ENCODE measurements at regions not wholly inside any gene's neighbourhood (a gene's known extent, or its start where the extent isn't known, plus 50 kb on each side); places are given as distances from the start of the nearest gene placed in this dataset.

DNA sequence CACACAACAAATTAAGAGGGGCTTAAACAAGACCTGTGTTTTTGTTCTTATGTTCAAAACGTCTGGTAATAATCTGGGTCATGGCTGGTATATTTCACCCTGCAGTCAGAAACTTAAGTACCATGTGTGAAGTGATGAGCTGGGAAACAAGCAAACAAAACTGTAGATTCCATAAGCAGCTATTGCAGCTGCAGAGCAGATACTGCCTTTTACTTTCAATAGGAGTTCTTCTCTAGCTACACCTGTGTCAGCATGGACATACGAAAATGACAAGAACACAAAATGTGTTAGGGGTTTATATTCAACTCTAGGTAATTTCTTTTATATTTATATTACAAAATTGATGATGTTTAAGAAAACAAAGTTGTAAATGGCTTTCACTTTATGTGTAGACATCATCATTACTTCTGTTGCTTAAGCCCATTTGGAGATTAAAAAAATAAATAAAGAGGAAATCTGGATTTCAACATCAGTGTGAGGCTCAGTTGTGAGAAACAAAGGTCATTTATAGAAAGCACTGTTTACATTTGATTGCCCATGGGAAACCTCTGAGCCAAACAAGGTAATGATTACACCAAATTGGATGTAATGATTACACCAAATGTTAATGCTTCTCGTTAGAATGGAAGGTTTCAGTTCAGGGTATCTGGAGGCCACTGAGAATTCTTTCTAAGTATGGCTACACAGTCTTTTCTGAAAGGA, 451.0 kb upstream of the SLC10A2 start:
- no peak overlapping the region for H2AFZ ChIP-seq (ENCODE audit: low read length)
- no peak overlapping the region for H3K9ac ChIP-seq (ENCODE audit: insufficient read depth, low read length)
- no peaks in the 10 kb centered on the region for H3K9me3 ChIP-seq (ENCODE audit: control insufficient read depth, insufficient read depth, low read depth, low read length)
- no peak for TF ChIP-seq EZH2 (IDR thresholded peaks at IDR 0.05; ENCODE audit: low read length, missing control alignments)
- TF ChIP-seq, protein P1, sequence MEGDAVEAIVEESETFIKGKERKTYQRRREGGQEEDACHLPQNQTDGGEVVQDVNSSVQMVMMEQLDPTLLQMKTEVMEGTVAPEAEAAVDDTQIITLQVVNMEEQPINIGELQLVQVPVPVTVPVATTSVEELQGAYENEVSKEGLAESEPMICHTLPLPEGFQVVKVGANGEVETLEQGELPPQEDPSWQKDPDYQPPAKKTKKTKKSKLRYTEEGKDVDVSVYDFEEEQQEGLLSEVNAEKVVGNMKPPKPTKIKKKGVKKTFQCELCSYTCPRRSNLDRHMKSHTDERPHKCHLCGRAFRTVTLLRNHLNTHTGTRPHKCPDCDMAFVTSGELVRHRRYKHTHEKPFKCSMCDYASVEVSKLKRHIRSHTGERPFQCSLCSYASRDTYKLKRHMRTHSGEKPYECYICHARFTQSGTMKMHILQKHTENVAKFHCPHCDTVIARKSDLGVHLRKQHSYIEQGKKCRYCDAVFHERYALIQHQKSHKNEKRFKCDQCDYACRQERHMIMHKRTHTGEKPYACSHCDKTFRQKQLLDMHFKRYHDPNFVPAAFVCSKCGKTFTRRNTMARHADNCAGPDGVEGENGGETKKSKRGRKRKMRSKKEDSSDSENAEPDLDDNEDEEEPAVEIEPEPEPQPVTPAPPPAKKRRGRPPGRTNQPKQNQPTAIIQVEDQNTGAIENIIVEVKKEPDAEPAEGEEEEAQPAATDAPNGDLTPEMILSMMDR (conservative IDR thresholded peaks at IDR 0.05 in 1 of 2, IDR thresholded peaks at IDR 0.05 in 1 of 2; ENCODE audit: low read depth in 1 of 2, low read length in 2 of 2), result no peak
- H3K27me3 ChIP-seq (ENCODE audit: control insufficient read depth, insufficient read depth, low read length), result no peaks in the 10 kb centered on the region
- H3K4me1 ChIP-seq (ENCODE audit: control insufficient read depth, extremely low read depth, insufficient read depth, low read length), result no peaks in the 10 kb centered on the region
- no peak overlapping the region for H3K4me2 ChIP-seq (ENCODE audit: extremely low read depth, insufficient read depth, low read length)
- no peaks in the 10 kb centered on the region for H3K79me2 ChIP-seq (ENCODE audit: control insufficient read depth, insufficient read depth, low read length)
- H4K20me1 ChIP-seq (ENCODE audit: control insufficient read depth, extremely low read depth, insufficient read depth, low read length), result no peaks in the 10 kb centered on the region
- H3K4me3 ChIP-seq (replicated peaks in 1 of 4; ENCODE audit: control extremely low read depth in 1 of 4, insufficient read depth in 1 of 4, low read depth in 3 of 4, low read length in 4 of 4), result no peak overlapping the region
- no peak overlapping the region for H3K27ac ChIP-seq (ENCODE audit: insufficient read depth, low read length)
- H3K36me3 ChIP-seq (ENCODE audit: control insufficient read depth, insufficient read depth, low read length), result no peaks in the 10 kb centered on the region
- DNase-seq (ENCODE audit: low read depth in 2 of 2), result peak in 1 of 2 donors; percentile 2

DNA sequence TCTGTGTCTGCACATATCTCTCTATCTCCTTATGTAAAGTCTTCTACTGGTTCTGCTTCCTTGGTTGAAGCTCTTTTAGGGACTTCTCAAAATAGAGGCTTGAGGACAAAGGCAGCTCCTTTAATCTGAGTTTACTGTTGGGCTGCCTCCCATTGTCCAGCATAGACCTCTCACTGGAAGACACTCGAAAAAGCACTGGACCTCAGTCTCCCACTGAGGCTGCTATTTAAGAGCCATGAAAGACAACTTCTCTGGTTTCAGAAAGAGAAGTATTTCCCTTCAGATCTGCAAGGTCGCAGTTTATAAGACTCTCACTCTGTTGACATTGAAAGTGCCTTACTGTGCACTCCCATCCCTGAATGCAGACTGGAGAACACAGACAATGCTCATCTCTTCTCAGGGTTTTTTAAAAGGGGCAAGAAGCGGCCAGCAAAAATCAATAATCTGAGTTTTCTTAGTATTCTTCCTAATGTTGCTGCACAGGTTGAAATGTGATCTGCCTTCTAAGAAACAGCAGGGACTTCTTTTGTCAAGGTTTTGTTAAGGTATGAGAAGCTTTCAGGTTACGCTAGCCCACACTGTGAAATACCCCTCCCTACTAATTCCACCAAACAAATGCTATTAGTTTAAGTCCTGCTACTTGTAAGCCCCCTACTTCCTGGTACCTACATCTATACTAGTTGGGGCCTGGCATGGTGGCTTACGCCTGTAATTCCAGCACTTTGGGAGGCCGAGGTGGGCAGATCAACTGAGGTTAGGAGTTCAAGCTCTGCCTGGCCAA, 450.0 kb upstream of the SLC10A2 start:
- no peaks in the 10 kb centered on the region for H3K79me2 ChIP-seq (ENCODE audit: control insufficient read depth, insufficient read depth, low read length)
- no peaks in the 10 kb centered on the region for H3K9me3 ChIP-seq (ENCODE audit: control insufficient read depth, insufficient read depth, low read depth, low read length)
- no peak overlapping the region for H2AFZ ChIP-seq (ENCODE audit: low read length)
- no peak overlapping the region for H3K4me2 ChIP-seq (ENCODE audit: extremely low read depth, insufficient read depth, low read length)
- no peak overlapping the region for H3K4me3 ChIP-seq (replicated peaks in 1 of 4; ENCODE audit: control extremely low read depth in 1 of 4, insufficient read depth in 1 of 4, low read depth in 3 of 4, low read length in 4 of 4)
- no peaks in the 10 kb centered on the region for H3K27me3 ChIP-seq (ENCODE audit: control insufficient read depth, insufficient read depth, low read length)
- TF ChIP-seq, protein P1 (conservative IDR thresholded peaks at IDR 0.05 in 1 of 2, IDR thresholded peaks at IDR 0.05 in 1 of 2; ENCODE audit: low read depth in 1 of 2, low read length in 2 of 2), result no peak
- TF ChIP-seq EZH2 (IDR thresholded peaks at IDR 0.05; ENCODE audit: low read length, missing control alignments), result no peak
- no peak for DNase-seq (ENCODE audit: low read depth in 2 of 2)
- no peaks in the 10 kb centered on the region for H4K20me1 ChIP-seq (ENCODE audit: control insufficient read depth, extremely low read depth, insufficient read depth, low read length)
- no peaks in the 10 kb centered on the region for H3K36me3 ChIP-seq (ENCODE audit: control insufficient read depth, insufficient read depth, low read length)
- no peaks in the 10 kb centered on the region for H3K4me1 ChIP-seq (ENCODE audit: control insufficient read depth, extremely low read depth, insufficient read depth, low read length)
- H3K27ac ChIP-seq (ENCODE audit: insufficient read depth, low read length), result no peak overlapping the region
- H3K9ac ChIP-seq (ENCODE audit: insufficient read depth, low read length), result no peak overlapping the region

GRCh38 chr13:103515410-103515809, 449.2 kb upstream of the SLC10A2 start:
- Histone ChIP-seq H3K9me3 (ENCODE audit: control insufficient read depth, insufficient read depth, low read depth, low read length) (no peaks in the 10 kb centered on the region), H3K4me1 (ENCODE audit: control insufficient read depth, extremely low read depth, insufficient read depth, low read length) (no peaks in the 10 kb centered on the region), H3K36me3 (ENCODE audit: control insufficient read depth, insufficient read depth, low read length) (no peaks in the 10 kb centered on the region), H3K27me3 (ENCODE audit: control insufficient read depth, insufficient read depth, low read length) (no peaks in the 10 kb centered on the region), H3K79me2 (ENCODE audit: control insufficient read depth, insufficient read depth, low read length) (no peaks in the 10 kb centered on the region), H3K9ac (ENCODE audit: insufficient read depth, low read length) (no peak overlapping the region), H4K20me1 (ENCODE audit: control insufficient read depth, extremely low read depth, insufficient read depth, low read length) (no peaks in the 10 kb centered on the region), H3K4me3 (replicated peaks in 1 of 4; ENCODE audit: control extremely low read depth in 1 of 4, insufficient read depth in 1 of 4, low read depth in 3 of 4, low read length in 4 of 4) (no peak overlapping the region), H3K4me2 (ENCODE audit: extremely low read depth, insufficient read depth, low read length) (no peak overlapping the region), H3K27ac (ENCODE audit: insufficient read depth, low read length) (no peak overlapping the region), H2AFZ (ENCODE audit: low read length) (no peak overlapping the region)
- TF ChIP-seq EZH2 (IDR thresholded peaks at IDR 0.05; ENCODE audit: low read length, missing control alignments), result no peak
- TF ChIP-seq, protein P1 (conservative IDR thresholded peaks at IDR 0.05 in 1 of 2, IDR thresholded peaks at IDR 0.05 in 1 of 2; ENCODE audit: low read depth in 1 of 2, low read length in 2 of 2), result no peak
- DNase-seq (ENCODE audit: low read depth in 2 of 2), result no peak
